GM21360 (cell line): ENCODE measurements at regions not wholly inside any gene's neighbourhood (a gene's known extent, or its start where the extent isn't known, plus 50 kb on each side); places are given as distances from the start of the nearest gene placed in this dataset.
A peak's percentile ranks its signal among the peaks of the same experiment; 100 is the strongest.

Experiments
- ATAC-seq: cut with Tn5 transposase; IDR thresholded peaks from one replicate; pipeline ENCODE4 v1.9.1; 2021; ENCODE audit warnings: mild to moderate bottlenecking, moderate library complexity; ENCODE audit not compliant: unreplicated experiment

DNA sequence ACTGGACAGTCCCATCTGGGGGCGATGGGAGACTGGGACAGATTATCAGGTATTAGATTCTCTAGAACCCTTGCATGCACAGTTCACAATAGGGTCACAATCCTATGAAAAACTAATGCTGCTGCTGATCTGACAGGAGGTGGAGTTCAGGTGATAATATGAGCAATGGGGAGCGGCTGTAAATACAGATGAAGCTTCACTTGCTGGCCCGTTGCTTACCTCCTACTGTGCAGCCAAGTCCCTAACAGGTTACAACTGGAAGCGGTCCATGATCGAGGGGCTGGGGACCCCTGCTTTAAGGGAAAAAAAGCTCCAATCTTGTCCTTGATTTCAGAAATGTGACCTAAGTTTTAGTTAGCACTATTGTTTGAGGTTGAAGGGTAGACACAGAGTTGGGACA is 175.2 kb downstream of the ZNF330 start:
- ATAC-seq, result no peak

DNA sequence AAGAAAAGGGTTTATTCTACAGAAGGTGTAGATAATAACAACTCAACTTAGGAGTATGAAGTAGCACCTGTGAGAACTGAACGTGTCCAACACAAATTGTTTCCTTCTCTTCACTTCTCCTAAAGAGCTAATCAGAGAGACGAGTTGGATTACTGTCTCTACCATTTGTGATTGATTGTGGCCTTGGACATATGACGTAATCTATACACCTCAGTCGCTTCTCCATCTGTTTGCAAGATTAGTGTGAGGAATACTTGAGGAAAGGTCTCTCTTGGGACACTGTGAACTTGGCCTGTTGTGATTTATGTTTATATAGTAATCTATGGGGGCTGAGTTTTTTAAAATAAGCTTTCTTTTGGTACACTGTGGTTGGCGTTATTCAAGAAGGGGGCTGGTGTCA is 182.0 kb downstream of the ZNF330 start:
- ATAC-seq, result no peak

DNA sequence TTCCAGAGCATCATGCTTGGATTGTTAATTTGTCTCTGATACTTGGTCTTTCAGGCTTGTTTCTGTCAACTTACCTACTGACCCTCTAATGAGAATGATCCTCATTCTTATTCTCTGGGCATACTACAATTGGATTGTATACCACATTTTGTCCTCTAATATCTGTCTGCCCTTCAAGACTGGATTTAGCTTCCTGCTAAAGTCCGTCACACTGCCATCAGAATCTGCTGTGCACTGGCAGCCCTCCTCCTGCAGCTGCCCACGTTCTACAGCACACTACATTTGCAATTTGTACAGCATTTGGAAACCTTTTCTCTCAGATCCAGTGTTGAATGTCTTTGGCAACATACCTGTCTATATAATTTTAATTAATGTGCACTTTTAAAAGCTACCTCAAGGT is 183.1 kb downstream of the ZNF330 start:
- no peak for ATAC-seq

- ATAC-seq, result no peak
Measured at GRCh38 chr4:141406237-141406636, 185.5 kb downstream of the ZNF330 start.

DNA sequence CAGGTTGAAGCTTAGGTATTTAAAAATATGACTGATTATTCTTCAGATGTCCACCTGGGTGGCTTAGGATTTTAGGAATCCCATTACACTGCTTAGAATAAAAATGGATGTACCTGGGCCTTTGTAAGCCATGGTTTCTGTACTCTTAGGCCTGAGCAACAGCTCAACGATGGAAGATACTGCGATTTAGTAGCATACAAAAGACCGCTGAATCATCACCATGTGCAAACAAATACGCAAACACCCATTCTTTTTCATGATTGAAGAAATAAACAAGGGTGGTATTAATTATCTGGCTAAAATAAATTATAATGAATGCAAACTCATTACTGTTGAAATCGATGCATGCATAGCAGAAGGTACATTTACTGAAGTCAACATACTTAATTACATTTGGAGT is 188.9 kb downstream of the ZNF330 start:
- ATAC-seq, result no peak

GRCh38 chr4:141410839-141411238 is 190.1 kb downstream of the ZNF330 start:
- ATAC-seq, result no peak

DNA sequence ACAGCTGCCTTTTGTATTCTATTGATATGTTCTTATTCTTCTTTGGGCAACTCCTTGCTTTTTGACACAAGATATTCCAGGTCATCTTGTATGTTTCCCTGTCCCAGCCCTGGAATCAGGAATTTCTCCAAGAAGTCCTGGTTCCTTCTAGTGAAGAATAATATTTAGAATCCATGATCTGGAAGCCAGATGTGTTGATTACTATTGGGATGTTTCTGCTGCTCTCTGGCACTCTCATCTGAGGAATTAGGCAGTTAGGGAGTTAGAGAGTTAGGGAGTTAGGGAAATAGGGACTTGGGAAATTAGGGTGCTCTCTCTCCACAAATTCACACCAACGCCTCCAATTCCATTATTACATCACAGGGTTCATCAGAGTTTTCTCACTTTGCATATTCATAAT is 191.2 kb downstream of the ZNF330 start:
- ATAC-seq, result no peak

GRCh38 chr4:141413366-141413765 is 192.7 kb downstream of the ZNF330 start:
- ATAC-seq, result no peak

DNA sequence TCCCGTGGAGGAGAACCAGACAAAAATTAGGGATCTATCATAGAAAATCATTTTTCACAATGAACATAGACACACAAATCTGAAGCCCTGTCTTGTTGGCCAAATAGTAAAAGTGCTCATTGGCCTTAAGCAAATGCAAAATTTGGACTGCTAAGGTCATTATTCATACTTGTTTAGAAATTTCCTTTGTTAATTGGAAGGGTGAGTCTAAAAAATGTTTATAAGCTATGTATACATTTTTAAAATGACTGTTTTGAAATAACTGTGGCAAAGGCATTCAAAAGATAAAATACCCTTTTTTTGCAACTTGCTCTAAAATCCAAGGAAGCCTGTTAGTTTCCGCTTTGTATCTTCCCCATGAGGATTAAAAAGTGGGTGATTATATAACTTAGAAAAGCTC is 195.0 kb downstream of the ZNF330 start:
- no peak for ATAC-seq

GRCh38 chr4:141416219-141416618 is 195.5 kb downstream of the ZNF330 start:
- ATAC-seq, result no peak

GRCh38 chr4:141416677-141417363 is 196.1 kb downstream of the ZNF330 start:
- ATAC-seq, result no peak

DNA sequence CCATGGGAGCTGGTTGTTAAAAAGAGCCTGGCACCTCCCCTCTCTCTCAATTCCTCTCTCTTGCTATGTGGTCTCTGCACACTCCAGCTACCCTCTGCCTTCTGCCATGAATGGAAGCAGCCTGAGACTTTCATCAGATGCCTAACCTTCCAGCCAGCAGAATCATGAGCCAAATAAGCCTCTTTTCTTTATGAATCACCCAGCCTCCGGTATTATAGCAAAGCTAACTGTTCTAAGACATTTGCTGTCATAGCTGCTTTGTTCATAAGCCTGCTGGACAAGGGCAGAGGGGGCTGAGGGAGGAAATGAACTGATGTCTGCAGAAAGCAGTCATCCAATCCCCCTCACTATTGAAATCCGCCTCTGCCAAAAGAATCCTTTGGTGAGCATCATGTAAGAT is 196.7 kb downstream of the ZNF330 start:
- no peak for ATAC-seq

DNA sequence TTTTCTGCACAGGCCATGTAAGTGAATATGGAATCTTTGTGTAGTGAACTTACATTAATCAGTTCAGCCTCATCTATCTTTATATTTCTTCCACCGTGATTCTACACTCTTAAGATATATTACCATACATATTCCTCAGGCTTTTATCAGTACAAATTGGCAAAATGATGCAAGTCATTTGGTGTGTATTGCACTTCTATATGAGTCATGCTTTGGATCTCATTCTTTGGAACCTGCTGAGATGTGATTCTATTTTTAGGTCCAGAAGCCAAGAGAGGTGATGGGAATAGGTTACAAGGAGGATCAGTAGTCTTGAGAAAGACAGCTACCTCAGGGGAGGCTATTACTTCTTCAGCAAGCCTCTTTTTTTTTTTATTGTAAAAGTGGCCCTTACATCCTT is 204.4 kb downstream of the ZNF330 start:
- no peak for ATAC-seq

DNA sequence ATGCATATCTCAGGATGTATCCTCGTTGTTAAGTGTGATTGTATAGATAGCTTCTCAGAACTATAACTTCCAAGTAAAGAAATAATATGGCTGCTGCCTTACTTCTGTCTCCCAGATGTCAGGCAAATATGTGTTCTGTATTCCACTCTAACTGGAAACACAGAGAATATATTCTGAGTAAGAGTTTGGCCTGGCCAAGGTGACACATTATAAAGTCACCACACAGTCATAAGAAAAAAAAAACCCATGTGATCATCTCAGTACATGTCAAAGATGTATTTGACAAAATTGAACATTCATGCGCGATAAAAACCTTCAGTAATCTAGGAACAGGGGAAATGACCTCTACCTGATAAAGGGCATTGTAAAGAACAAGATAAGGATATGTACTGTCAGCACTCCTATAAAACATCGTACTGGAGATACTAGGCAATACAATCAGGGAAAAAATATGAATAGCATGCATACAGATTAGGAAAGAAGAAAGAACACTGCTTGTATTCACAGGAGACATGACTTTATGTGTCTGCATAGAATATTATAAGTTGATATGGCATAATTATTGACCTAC is 207.1 kb downstream of the ZNF330 start:
- ATAC-seq, result no peak

- ATAC-seq, result peak; percentile 62
Measured at GRCh38 chr4:141429933-141430332, 206.4 kb upstream of the IL15 start.

DNA sequence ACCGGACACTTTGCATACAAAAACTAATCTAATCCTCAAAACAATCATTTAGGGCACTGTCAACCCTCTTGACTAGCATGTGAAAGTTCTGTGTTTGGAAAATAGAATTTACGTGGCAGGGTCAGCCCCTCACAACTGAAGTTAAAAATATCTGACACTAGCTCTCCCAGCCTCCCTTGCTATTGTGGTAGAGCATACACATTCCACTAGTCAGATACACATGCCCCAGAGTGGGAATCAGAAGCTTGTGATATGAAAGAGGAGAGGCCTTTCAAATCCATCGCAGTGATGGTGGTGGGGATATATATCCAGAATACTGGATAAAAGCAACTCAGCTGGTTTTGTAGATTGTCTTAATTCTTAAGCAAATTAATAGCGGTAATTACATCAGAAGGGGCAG is 205.7 kb upstream of the IL15 start:
- ATAC-seq, result no peak

DNA sequence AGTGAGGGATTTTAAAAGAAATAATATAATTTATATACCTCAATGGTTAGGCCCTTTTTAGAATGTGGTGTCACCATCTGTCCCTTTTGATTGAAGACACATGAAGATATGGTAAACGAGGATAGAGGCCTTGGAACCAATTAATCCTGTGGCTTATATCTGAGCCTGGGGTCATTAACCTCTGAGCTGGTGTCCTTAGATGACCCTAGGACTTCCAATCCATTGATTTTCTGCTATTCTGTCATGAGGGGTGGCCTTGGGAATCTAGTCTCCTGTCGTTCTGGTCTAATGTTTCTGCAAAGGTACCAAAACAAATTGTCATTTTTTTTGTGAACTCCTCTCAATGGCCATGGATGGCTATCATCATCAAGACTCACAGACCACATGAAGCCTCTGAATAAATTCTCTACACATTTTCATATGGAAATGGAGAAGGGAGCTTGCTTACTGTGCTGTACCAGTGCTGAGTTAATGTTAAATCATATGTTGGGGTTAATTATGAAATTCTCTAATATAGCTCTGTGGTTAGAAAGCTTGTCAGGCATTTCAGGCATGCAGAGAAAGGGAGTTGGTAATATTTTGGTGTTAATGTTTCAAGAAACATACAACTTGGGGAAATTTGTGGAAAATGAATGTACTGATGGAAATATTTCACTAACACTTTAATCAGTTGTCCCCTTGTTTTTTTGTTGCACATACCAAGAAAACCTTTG is 204.2 kb upstream of the IL15 start:
- ATAC-seq, result no peak

DNA sequence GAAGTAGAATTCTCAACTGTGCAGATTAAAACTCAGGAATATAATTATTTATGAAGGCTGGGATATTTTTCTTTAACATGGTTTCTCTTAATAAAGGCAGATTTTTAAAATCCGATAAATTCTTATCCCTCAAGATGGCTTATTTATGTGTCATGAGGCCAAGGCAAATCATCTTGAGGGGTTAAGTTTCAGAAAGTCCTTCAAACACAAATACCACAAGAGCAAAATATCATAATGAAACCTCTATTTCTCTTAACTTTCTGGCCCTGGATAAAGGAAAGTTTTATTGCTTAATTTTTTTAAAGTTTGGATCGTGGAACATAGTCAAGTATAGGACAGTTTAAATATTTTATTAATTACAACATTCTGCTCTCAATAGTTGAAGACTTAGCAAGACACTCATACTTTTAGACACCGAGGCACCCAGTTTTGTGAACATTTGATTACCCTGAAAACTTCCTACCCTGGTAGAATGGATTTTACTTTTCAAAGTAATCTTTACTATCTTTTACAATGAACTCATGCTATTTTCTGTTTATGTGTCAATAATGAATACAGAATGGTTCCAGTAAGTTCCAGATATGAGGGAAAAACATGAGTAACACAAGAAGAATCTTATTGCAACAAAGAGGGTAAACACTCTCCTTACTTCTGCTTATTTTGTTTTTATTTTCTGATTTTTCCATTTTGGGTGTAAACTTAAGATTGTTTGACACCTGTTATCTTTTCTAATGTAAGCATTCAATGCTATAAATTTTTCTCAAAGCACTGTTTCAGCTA is 200.7 kb upstream of the IL15 start:
- no peak for ATAC-seq

DNA sequence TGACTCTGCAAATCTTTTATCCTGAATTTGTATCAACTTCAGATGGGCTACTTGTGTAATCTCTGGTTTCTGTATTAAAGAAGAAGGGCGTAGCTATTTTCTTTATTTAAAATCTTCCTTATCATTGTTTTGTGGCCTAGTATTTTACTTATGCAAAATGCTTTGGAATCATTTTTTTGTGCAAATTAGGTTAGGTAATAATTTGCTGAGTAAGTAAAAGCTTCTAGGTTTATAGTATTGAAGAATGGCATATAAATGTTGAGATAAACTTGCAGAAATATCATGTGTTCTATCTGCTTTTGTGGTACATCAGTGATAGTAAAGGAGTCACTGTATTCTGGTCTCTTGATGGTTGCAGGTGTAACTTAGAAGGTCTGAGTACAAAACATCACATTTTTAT is 197.2 kb upstream of the IL15 start:
- no peak for ATAC-seq

GRCh38 chr4:141447761-141448160 is 188.6 kb upstream of the IL15 start:
- no peak for ATAC-seq

- ATAC-seq, result no peak
Measured at GRCh38 chr4:141448490-141448889, 187.9 kb upstream of the IL15 start.

DNA sequence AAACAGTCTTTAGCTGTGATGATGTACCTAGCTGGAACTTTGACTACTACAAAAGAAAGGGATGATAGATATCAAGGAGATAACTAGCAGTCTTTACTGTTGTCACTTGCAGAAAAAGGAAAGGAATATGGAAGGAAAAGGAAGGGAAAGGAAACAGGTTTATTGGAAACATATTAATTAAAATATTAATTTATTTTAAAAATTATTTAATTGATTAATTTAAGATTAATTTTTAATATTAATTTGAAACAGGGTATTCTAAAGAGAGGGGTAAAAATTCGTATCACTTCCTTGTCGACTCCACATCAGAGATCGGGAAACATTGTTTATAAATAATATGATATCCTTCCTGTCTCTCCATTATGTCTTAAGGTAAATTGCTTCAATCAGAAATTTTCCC is 186.5 kb upstream of the IL15 start:
- no peak for ATAC-seq
